HG02798 (cell line): ENCODE measurements at regions not wholly inside any gene's neighbourhood (a gene's known extent, or its start where the extent isn't known, plus 50 kb on each side); places are given as distances from the start of the nearest gene placed in this dataset.
"Not testable (repeated sequence)": the region's sequence is repeated elsewhere in the genome, so short reads cannot be mapped to it uniquely, and the experiment has no call there.

Source experiments
- ATAC-seq: cut with Tn5 transposase; IDR thresholded peaks from one replicate; pipeline ENCODE4 v1.9.1; 2021; ENCODE audit warnings: mild to moderate bottlenecking; ENCODE audit not compliant: unreplicated experiment, poor library complexity

GRCh38 chr3:20322085-20322484 is 136.1 kb upstream of the SGO1 start:
- no peak for ATAC-seq

GRCh38 chr3:20321391-20322047 is 135.5 kb upstream of the SGO1 start:
- no peak for ATAC-seq

DNA sequence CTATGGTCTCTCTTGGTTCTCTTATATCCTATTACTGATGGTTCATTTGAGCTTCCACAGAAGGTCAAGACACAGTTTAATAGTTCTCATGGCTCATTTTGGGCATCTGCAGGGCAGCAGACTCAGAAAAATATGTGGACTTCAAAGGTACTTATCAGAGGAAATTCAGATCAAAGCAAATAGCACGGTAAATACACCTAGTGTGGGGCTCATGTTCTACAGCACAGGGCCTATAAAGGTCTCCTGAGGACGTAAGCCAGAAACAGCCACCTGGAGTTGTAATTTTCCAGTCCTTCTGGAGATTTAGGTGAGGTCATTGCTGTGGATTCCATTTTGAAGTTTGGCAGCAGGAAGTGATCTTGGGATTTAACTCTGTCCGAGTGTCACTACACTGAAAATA is 134.5 kb upstream of the SGO1 start:
- no peak for ATAC-seq

DNA sequence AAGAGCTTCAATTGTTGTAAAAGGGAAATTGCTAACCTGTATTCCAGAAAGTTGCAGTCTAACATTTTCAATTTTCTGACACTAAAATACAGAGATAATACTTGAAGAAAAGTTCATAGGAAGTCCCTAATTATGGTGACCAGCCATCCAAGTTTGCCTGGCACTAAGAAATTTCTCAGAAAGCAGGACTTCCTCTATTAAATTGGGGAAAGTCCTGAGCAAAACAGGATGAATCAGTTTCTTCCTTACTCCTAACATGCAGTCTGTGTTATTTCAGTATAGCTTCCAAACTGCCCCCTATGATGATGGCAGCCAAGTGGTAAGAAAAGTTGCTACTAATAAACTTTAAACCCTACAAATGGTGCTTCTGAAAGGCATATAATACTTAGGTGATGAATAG is 133.5 kb upstream of the SGO1 start:
- no peak for ATAC-seq

- ATAC-seq: no peak
Measured at GRCh38 chr3:20317616-20318015, 131.6 kb upstream of the SGO1 start.

DNA sequence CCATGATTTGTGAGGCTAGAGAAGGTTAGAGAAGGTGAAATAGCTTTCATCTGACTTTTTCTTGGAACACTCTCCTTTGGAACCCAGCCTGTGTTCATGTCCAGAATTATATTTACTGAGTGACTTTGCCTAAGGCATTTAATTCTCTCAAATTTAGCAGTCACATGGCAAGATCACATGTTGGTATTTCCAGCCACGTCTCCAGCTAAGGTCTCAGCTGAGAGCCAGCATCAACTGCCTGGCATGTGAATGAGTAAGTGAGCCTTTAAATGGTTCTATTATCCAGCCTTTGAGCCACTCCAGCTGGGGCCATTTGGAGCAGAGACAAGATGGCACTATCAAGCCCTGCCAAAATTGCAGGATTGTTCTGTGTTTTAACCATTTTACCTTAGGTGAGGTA is 130.2 kb upstream of the SGO1 start:
- no peak for ATAC-seq

DNA sequence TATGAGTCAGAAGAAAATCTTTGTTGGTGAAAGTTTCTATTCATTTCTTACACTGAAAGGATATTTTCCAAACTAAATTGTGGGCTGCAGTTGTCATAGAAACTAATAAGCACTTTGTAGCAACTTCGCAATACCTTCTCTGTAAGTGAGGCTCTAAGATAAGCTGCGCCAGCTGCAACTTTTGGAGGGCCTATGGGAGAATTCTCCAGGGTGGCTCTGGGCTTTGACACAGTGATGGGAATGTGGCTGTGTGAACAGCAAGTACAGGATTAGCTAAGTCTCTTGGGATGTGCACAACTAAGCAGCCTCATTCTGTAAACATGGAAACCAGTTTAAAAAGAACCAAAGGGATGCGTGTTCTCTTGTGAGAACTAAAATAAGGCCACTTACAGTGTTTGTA is 124.6 kb upstream of the SGO1 start:
- no peak for ATAC-seq

- no peak for ATAC-seq
Measured at GRCh38 chr3:20307383-20307782, 121.4 kb upstream of the SGO1 start.

GRCh38 chr3:20305647-20306046 is 119.6 kb upstream of the SGO1 start:
- no peak for ATAC-seq

GRCh38 chr3:20302766-20303165 is 116.8 kb upstream of the SGO1 start:
- no peak for ATAC-seq

GRCh38 chr3:20288050-20288449 is 102.0 kb upstream of the SGO1 start:
- no peak for ATAC-seq

DNA sequence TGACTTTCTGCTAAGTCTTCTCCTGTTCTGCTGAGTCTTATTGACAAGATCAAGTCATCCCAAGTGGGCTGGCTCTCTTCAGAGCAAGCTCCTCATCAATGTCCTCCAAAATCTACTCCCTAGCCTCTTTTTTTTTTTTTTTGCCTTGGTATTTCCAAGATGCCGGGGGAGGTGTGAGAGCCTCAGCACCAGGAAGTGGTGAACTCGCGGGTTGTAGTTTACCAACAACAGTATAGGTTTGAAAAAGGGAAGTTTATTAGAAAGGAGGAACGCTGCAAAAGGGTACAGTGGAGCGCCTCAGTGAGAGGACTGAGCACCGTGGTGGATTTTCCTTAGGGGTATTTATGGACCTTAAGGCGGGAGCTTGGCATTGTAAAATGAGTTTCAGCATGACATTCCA is 94.3 kb upstream of the SGO1 start:
- no peak for ATAC-seq

DNA sequence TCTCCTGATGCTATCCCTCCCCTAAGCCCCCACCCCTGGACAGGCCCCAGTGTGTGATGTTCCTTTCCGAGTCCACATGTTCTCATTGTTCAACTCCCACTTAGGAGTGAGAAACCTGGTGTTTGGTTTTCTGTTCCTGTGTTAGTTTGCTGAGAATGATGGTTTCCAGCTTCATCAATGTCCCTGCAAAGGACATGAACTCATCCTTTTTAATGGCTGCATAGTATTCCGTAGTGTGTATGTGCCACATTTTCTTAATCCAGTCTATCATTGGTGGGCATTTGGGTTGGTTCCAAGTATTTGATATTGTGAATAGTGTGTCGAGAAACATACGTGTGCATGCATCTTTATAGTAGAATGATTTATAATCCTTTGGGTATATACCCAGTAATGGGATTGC is 80.0 kb upstream of the SGO1 start:
- not testable (repeated sequence) for ATAC-seq

GRCh38 chr3:20264900-20265567 is 79.0 kb upstream of the SGO1 start:
- no peak for ATAC-seq

DNA sequence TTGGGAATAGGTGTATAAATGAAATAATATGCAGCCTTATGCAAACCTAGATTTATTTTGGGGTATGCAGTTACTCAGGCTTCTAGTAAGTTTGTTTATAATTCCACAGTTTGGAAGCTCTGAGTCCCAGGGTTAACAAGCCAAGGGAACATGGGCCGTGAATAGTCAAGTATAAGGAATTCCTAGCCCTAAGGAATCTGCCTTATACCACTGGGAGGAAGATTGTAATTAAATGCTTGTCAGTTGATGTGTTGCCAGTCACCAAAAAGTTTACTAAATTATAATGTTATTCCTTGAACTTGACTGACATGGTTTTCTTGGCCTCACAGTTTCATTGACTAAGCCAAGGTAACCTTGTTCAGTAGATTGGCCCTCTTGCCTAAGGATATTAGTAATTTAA is 72.4 kb upstream of the SGO1 start:
- no peak for ATAC-seq

GRCh38 chr3:20256144-20256543 is 70.1 kb upstream of the SGO1 start:
- ATAC-seq: peak; percentile 66

- no peak for ATAC-seq
Measured at GRCh38 chr3:20254268-20255117, 68.5 kb upstream of the SGO1 start.

GRCh38 chr3:20250786-20251185 is 64.8 kb upstream of the SGO1 start:
- ATAC-seq: no peak

DNA sequence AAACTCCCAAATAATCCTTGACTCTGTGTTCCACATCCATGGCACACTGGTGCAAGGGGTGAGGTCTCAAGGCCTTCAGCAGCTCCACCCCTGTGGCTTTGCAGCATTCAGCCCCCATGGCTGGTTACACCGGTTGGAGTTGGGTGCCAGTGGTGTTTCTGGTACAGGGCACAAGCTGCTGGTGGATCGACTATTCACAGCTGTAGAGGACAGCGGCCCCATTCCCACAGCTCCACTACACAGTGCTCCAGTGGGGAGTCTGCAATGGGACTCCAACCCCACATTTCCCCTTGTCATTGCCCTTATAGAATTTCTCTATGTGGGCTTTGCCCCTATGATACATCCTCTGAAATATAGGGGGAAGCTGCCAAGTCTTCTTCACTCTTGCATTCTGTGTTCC is 64.3 kb upstream of the SGO1 start:
- no peak for ATAC-seq

GRCh38 chr3:20246662-20247061 is 60.7 kb upstream of the SGO1 start:
- peak; percentile 76 for ATAC-seq

- ATAC-seq: no peak
Measured at GRCh38 chr3:20245781-20246180, 59.8 kb upstream of the SGO1 start.
